A549 (cell line): ENCODE measurements at regions not wholly inside any gene's neighbourhood (a gene's known extent, or its start where the extent isn't known, plus 50 kb on each side); places are given as distances from the start of the nearest gene placed in this dataset.

Experiments used
- ATAC-seq, 2 experiments: fragments of 200-7000 bp in 1 of 2; fragments of >200 bp in 1 of 2; cut with Nextera tagmentation in 1 of 2; cut with Tn5 transposase in 1 of 2; 3 replicates each; pipeline versions ENCODE4 v1.8.0 to v1.9.1; 2018 to 2020; ENCODE audit warnings: mild to moderate bottlenecking in 1 of 2, moderate library complexity in 1 of 2
- CTCF ChIA-PET: fragments of 300-600 bp; sonication (Branson Sonifier 250); formaldehyde crosslinking; extraction: SDS; loops from one replicate; lab custom pipeline; 2021; ENCODE audit warnings: antibody characterized with exemption, inconsistent platforms; lab: Yijun Ruan, JAX
- POLR2A ChIA-PET: fragments of 350-600 bp; formaldehyde crosslinking; extraction: SDS; loops from one replicate; lab custom pipeline; 2021; ENCODE audit warnings: antibody characterized with exemption, inconsistent platforms; lab: Yijun Ruan, JAX
- DNase-seq, 2 experiments: peaks; one replicate each; pipeline versions ENCODE4 v3.0.0 to v3.0.0-alpha.2; 2011 to 2016; ENCODE audit warnings: low read depth in 1 of 2, low spot score in 1 of 2
- FAIRE-seq: peaks from 2 replicates; lab custom pipeline; 2011; peaks lifted over from hg19 to GRCh38; lab: Jason Lieb, UNC
- H3K27ac ChIP-seq, 2 experiments: fragments of >200 bp; sonication (Bioruptor Twin); formaldehyde crosslinking; 3 replicates each; pipeline ENCODE4 v1.5.1; 2016 to 2017
- H3K4me1 ChIP-seq: fragments of >200 bp; sonication (Bioruptor Twin); formaldehyde crosslinking; 3 replicates; pipeline ENCODE4 v1.6.1; 2016
- H3K4me2 ChIP-seq: fragments of >200 bp; sonication (Bioruptor Twin); formaldehyde crosslinking; 3 replicates; pipeline ENCODE4 v1.6.1; 2016
- H3K4me3 ChIP-seq: fragments of >200 bp; sonication (Bioruptor Twin); formaldehyde crosslinking; 3 replicates; pipeline ENCODE4 v1.5.1; 2016
- H3K9me3 ChIP-seq: fragments of >200 bp; sonication (Bioruptor Twin); formaldehyde crosslinking; 3 replicates; pipeline ENCODE4 v1.6.1; 2016
- CHD2 ChIP-seq: fragments of 150-350 bp; IDR thresholded peaks from 2 replicates; pipeline ENCODE4 v1.6.1; 2014; ENCODE audit warnings: low read length; ENCODE audit not compliant: partially characterized antibody
- EHF ChIP-seq: fragments of 250-450 bp; sonication (Bioruptor Pico); IDR thresholded peaks from 2 replicates; pipeline ENCODE4 v1.5.0; 2020; ENCODE audit warnings: mild to moderate bottlenecking
- EHMT2 ChIP-seq: fragments of 200-600 bp; sonication (generic); IDR thresholded peaks from 2 replicates; pipeline ENCODE4 v1.6.1; 2016; ENCODE audit warnings: antibody characterized with exemption, low read depth, mild to moderate bottlenecking, moderate library complexity
- EP300 ChIP-seq, 2 experiments: fragments of >200 bp; sonication (Bioruptor Twin); formaldehyde crosslinking; IDR thresholded peaks; 2 replicates in 1 of 2; 3 replicates in 1 of 2; pipeline ENCODE4 v1.6.1; 2016 to 2017
- FOSL2 ChIP-seq, 2 experiments: fragments of 450-650 bp in 1 of 2; fragments of >200 bp in 1 of 2; sonication (Bioruptor Twin) in 1 of 2; formaldehyde crosslinking; IDR thresholded peaks; 2 replicates each; pipeline versions ENCODE4 v1.5.0 to v1.6.1; 2016 to 2020; ENCODE audit warnings: mild to moderate bottlenecking in 1 of 2, moderate library complexity in 1 of 2
- HOXB5 ChIP-seq: fragments of 250-450 bp; sonication (Bioruptor Pico); IDR thresholded peaks from 2 replicates; pipeline ENCODE4 v1.5.0; 2020; ENCODE audit warnings: mild to moderate bottlenecking, moderate library complexity
- KDM5A ChIP-seq: fragments of 200-600 bp; sonication (generic); IDR thresholded peaks from 2 replicates; pipeline ENCODE4 v1.6.1; 2016; ENCODE audit warnings: antibody characterized with exemption, mild to moderate bottlenecking
- MAFK ChIP-seq: fragments of 450-650 bp; IDR thresholded peaks from 2 replicates; pipeline ENCODE4 v1.6.1; 2014; ENCODE audit not compliant: partially characterized antibody
- MAZ ChIP-seq: fragments of 150-350 bp; IDR thresholded peaks from 2 replicates; pipeline ENCODE4 v1.6.1; 2014; ENCODE audit warnings: antibody characterized with exemption, low read depth, low read length, borderline replicate concordance
- MYC ChIP-seq: IDR thresholded peaks from 2 replicates; pipeline ENCODE4 v1.6.1; 2012; ENCODE audit warnings: mild to moderate bottlenecking, inconsistent platforms, low read length, improper control_type of control experiment, borderline replicate concordance
- NFE2L2 ChIP-seq: fragments of 150-350 bp; conservative IDR thresholded peaks from 2 replicates; pipeline ENCODE4 v1.6.1; 2014; ENCODE audit warnings: low read length
- PHF8 ChIP-seq: fragments of 200-600 bp; sonication (generic); IDR thresholded peaks from 2 replicates; pipeline ENCODE4 v1.6.1; 2016; ENCODE audit warnings: low read depth, mild to moderate bottlenecking, antibody characterized with exemption, moderate library complexity, borderline replicate concordance
- RAD21 ChIP-seq, 2 experiments: fragments of >200 bp in 1 of 2; sonication (Bioruptor Twin) in 1 of 2; formaldehyde crosslinking in 1 of 2; IDR thresholded peaks in 1 of 2; conservative IDR thresholded peaks in 1 of 2; 2 replicates in 1 of 2; 3 replicates in 1 of 2; pipeline ENCODE4 v1.6.1; 2012 to 2018; ENCODE audit warnings: inconsistent platforms in 1 of 2
- RCOR1 ChIP-seq: fragments of 150-350 bp; IDR thresholded peaks from 2 replicates; pipeline ENCODE4 v1.6.1; 2014; ENCODE audit warnings: antibody characterized with exemption, low read length, low read depth
- RNF2 ChIP-seq: fragments of 200-600 bp; sonication (generic); IDR thresholded peaks from 2 replicates; pipeline ENCODE4 v1.6.1; 2016; ENCODE audit warnings: low read depth, mild to moderate bottlenecking, antibody characterized with exemption, moderate library complexity, borderline replicate concordance
- TFCP2L1 ChIP-seq: fragments of 250-450 bp; sonication (Bioruptor Pico); IDR thresholded peaks from 2 replicates; pipeline ENCODE4 v1.5.0; 2021; ENCODE audit warnings: mild to moderate bottlenecking
- TP53 ChIP-seq: fragments of 250-450 bp; sonication (Bioruptor Pico); IDR thresholded peaks from 2 replicates; pipeline ENCODE4 v1.5.0; 2021; ENCODE audit warnings: mild to moderate bottlenecking, moderate library complexity
- ZSCAN20 ChIP-seq: fragments of 250-450 bp; sonication (Bioruptor Pico); IDR thresholded peaks from 2 replicates; pipeline ENCODE4 v1.8.0; 2022; ENCODE audit warnings: mild to moderate bottlenecking, moderate library complexity
- WGBS: methylation state at CpG from one replicate; pipeline ENCODE4 v1.1.6; 2017; ENCODE audit errors: missing lambda C conversion rate; 5-methylcytosine and 5-hydroxymethylcytosine counted together
- TF ChIP-seq, protein P1 (sequence below): fragments of >200 bp; sonication (Bioruptor Twin); formaldehyde crosslinking; IDR thresholded peaks from 3 replicates; pipeline ENCODE4 v1.6.1; 2016
- TF ChIP-seq, protein P2 (sequence below): IDR thresholded peaks from 2 replicates; pipeline ENCODE4 v1.6.1; 2012
- TF ChIP-seq, protein P3 (sequence below): fragments of 250-450 bp; sonication (Bioruptor Pico); IDR thresholded peaks from 2 replicates; pipeline ENCODE4 v1.5.0; 2021; ENCODE audit warnings: mild to moderate bottlenecking, moderate library complexity, borderline replicate concordance

DNA sequence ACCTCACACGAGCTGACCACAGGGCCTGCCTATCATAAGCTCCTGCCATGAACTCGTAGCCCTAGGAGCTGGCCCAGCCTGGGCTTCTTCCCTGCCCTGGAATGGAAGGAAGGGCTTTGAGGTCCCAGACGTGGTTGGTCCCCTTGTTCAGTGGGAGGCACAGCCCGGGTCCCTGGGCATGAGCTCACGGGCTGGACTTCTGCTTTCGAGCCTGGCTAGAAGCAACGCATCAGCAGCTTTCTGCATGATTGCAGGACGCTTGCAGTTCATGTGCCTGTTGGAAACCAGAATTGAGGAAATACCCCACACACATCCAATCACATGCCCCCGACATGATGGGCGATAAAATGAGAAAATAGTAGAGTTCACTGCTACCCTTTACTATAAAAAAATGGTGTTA is 293.3 kb downstream of the MAF start:
- POLR2A ChIA-PET, result no interaction called here
- H3K9me3 ChIP-seq, result no peaks in the 10 kb centered on the region
- no peak overlapping the region for H3K4me2 ChIP-seq
- DNase-seq (no peak), FAIRE-seq (no peak)
- 21% methylated on average over 9 of the region's 10 CpGs for WGBS
- H3K27ac ChIP-seq, result no peak overlapping the region
- TF ChIP-seq NFE2L2 (no peak), RCOR1 (no peak), RNF2 (no peak), PHF8 (no peak), MYC (no peak), EHF (CRISPR knock-in tag) (no peak), EP300 (IDR thresholded peaks at IDR 0.05) (no peak), MAZ (no peak), MAFK (no peak), FOSL2 (IDR thresholded peaks at IDR 0.05) (no peak), FOSL2 (CRISPR knock-in tag; IDR thresholded peaks at IDR 0.05) (no peak), RAD21 (conservative IDR thresholded peaks at IDR 0.05 in 1 of 2, IDR thresholded peaks at IDR 0.05 in 1 of 2) (no peak), HOXB5 (CRISPR knock-in tag) (no peak), EHMT2 (no peak), CHD2 (no peak)
- TF ChIP-seq, protein P1, sequence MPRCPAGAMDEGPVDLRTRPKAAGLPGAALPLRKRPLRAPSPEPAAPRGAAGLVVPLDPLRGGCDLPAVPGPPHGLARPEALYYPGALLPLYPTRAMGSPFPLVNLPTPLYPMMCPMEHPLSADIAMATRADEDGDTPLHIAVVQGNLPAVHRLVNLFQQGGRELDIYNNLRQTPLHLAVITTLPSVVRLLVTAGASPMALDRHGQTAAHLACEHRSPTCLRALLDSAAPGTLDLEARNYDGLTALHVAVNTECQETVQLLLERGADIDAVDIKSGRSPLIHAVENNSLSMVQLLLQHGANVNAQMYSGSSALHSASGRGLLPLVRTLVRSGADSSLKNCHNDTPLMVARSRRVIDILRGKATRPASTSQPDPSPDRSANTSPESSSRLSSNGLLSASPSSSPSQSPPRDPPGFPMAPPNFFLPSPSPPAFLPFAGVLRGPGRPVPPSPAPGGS, result no peak
- TF ChIP-seq, protein P2, sequence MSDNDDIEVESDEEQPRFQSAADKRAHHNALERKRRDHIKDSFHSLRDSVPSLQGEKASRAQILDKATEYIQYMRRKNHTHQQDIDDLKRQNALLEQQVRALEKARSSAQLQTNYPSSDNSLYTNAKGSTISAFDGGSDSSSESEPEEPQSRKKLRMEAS, result no peak
- TF ChIP-seq, protein P3, sequence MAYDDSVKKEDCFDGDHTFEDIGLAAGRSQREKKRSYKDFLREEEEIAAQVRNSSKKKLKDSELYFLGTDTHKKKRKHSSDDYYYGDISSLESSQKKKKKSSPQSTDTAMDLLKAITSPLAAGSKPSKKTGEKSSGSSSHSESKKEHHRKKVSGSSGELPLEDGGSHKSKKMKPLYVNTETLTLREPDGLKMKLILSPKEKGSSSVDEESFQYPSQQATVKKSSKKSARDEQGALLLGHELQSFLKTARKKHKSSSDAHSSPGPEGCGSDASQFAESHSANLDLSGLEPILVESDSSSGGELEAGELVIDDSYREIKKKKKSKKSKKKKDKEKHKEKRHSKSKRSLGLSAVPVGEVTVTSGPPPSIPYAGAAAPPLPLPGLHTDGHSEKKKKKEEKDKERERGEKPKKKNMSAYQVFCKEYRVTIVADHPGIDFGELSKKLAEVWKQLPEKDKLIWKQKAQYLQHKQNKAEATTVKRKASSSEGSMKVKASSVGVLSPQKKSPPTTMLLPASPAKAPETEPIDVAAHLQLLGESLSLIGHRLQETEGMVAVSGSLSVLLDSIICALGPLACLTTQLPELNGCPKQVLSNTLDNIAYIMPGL (CRISPR knock-in tag), result no peak
- TF ChIP-seq, all 56 proteins: peak for 0
- CTCF ChIA-PET, result no interaction called here
- Histone ChIP-seq H3K4me1 (no peaks in the 10 kb centered on the region), H3K4me3 (no peak overlapping the region)
- no peak for ATAC-seq

DNA sequence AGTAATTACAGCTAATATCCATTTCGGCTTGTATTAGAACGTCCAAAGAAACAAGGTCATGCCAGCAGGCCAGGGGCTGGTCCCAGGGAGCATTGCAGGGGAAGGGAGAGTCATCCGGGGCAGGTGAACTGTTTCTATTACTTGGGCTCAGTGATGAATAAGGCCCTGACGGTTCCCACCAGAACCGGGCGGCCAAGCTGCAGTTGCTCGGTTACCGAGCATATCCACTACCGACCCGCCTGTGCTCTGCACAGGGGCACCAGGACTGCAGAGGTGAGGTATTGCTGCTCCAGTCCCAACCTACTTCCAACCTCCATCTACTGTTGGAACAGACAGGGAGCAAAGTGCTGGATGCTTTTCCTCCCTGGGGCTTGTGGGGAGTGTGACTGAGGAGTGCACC is 295.5 kb downstream of the MAF start:
- Histone ChIP-seq H3K4me1 (no peaks in the 10 kb centered on the region), H3K4me3 (no peak overlapping the region), H3K4me2 (no peak overlapping the region), H3K9me3 (no peaks in the 10 kb centered on the region), H3K27ac (no peak overlapping the region)
- FAIRE-seq (no peak), DNase-seq (no peak), ATAC-seq (no peak)
- ChIA-PET CTCF (no interaction called here), POLR2A (no interaction called here)
- TF ChIP-seq TP53 (CRISPR knock-in tag) (no peak), KDM5A (no peak), MYC (no peak), ZSCAN20 (CRISPR knock-in tag) (no peak), TFCP2L1 (no peak)
- TF ChIP-seq, protein P3 (CRISPR knock-in tag), result no peak
- WGBS, result 48% methylated on average over 9 of the region's 10 CpGs
